GM19463 (cell line): ENCODE measurements at regions not wholly inside any gene's neighbourhood (a gene's known extent, or its start where the extent isn't known, plus 50 kb on each side); places are given as distances from the start of the nearest gene placed in this dataset.

Experiments used
- ATAC-seq: cut with Tn5 transposase; IDR thresholded peaks from one replicate; pipeline ENCODE4 v1.9.1; 2021; ENCODE audit warnings: mild to moderate bottlenecking, moderate library complexity; ENCODE audit not compliant: unreplicated experiment

DNA sequence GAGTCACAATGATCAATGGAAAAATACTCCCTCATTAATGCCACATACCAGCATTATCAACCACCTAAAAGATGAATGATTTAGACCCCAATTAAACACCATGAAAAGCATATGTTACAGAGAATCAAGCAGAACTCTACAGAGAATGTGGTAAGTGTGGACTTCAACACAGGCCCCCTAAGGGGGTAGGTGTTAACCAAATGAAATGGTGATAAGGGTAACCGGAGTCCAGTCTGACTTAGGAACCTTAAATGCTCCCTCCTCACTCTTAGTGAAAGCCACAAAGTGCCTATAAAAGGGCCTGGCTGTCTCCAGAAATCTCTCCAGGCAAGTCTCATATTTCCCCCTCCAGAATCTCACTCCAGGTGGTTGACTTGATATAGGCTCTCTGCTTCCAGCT, 149.2 kb upstream of the FOXD3 start:
- ATAC-seq: no peak

DNA sequence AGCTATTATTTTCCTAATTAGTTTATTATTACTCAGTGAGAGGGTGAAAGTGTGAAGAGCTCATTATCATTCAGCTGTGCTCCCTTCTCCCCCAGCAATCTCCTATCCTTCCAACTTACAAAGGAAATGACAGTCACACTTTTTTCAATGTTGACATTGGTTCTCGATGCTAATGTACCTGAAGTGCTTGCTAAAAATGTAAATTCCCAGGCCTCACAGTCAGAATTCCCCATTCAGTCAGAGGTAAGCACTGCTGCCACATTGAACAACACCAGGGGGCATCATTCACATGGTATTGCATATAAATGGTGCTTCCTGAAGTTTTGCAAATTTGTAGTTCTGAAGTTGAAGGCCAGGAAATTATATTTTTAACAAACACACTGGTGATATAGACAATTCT, 132.7 kb upstream of the FOXD3 start:
- no peak for ATAC-seq

DNA sequence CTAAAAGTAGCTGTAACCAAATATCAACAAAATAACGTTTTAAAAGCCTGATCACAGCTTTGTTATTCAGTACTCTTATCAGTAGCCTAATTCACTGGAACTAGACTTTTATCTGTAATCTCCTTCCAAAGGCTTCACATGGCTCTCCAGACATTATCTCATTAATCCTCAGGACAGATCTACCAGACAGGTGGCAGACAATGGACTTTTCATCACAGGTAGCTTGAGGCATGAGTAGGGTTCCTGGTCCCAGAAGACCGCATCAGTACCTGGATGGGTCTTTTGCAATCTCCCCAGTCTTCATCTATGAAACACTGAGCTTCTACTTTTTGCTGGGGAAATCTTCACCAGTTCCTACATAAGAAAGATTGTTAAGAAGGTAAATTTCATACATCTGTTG, 132.2 kb upstream of the FOXD3 start:
- ATAC-seq: no peak

DNA sequence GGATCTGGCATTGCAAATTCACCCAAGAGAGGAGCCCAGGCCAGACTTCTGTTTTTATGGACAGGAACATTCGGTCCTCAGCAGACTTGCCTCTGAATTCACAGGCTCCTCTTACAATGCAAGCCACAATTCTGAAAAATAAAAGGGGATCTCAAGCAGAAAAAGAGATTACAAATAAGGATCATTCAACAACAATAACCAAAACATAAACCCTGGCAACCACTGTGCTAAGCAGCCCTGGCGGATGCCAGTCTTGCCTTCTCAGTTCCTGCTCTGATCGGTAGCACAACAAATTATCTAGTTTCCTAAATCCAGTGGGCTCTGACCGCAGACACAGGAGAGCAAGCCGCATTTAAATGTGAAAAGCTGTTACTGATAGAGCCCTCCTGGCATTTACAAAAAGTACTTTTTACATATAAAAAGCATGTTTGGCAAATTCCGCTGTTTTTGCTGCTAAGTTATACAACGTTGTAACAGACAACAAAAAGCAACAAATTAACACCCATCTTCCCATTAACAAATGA, 123.4 kb upstream of the FOXD3 start:
- ATAC-seq: no peak

DNA sequence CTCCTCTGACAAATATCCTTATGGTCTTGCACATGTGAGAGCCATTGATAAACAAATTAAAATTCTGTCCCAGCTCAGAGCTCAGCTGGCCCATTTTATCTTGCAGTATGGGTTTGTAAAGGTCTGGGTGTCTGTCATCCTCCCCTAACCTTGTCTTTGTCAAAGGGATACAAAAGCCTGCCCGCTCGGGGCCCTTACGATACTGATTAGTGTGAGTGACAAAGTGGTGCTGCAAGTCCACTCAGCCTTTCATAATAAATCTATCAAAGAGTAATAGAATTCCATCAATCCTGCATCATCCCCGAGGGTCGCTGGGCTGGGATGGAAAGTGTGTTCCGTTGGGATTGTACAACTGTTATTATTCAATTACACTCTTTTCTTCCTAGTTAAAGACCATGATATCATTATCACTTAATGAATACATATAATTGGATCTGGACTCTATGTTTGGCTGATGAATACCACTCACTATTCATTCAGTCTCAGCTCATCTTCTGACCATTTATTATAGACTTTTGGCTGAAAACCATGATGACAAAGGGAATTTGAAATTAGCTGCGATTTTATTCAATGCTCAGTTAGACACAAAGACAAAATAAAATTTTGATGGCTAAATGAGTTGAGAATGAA, 122.5 kb upstream of the FOXD3 start:
- ATAC-seq: no peak

DNA sequence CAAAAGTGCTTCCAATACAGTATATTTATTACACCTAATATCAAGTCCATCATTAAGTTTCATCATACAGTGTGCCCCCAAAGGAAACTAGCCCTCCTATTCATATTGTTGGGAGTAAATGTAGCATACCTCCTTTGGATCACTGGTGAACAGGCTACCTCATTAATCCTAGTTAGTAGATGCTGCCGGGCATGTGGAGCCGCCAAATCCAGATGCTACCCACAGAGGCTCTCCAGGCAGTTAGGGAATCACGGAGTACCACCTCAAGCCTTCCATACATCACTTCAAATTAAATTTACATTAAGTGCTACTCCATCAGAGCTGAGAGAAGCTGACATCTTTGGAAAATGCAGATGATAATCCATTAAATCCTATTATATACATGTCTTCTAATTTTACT, 121.7 kb upstream of the FOXD3 start:
- no peak for ATAC-seq

DNA sequence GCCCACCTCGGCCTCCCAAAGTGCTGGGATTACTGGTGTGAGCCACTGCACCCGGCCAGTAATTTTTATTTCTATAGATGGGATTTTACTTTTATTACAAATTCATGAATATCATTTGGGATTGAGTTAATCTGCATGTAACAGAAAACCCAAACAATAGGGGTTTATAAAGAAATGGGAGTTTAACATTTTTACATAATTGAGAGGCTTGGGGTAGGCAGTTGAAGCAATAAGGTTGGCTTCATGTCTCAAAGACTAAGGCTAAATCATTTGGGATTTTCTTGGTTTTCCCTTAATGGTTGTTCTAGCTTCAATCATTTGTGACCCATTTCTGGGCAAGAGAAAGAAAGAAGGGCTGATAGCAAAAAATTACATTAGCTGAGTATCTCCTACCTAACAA, 118.7 kb upstream of the FOXD3 start:
- no peak for ATAC-seq

DNA sequence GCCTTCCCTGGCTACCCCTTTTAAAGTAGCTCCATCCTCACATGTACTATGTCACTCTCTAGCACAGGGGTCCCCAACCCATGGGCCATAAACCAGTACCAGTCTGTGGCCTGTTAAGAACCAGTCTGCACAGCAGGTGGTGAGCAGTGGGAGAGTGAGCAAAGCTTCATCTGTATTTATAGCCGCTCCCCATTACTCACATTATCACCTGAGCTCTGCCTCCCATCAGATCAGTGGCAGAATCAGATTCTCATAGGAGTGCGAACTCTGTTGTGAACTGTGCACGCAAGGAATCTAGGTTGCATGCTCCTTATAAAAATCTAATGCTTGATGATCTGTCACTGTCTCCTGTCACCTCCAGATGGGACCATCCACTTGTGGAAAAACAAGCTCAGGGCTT, 116.6 kb upstream of the FOXD3 start:
- no peak for ATAC-seq

DNA sequence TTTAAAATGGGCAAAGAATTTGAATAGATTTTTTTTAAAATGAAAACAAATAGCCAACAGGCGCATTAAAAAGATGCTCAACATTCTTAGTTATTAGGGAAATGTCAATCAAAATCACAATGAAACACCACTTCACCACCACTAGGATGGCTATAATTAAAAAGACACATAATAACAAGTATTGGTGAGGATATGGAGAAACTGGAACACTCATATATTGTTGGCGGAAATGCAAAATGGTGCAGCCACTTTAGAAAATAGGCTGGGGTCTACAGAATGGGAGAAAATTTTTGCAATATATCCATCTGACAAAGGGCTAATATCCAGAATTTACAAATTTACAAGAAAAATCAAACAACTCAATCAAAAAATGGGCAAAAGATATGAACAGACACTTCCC, 107.8 kb upstream of the FOXD3 start:
- ATAC-seq: no peak

DNA sequence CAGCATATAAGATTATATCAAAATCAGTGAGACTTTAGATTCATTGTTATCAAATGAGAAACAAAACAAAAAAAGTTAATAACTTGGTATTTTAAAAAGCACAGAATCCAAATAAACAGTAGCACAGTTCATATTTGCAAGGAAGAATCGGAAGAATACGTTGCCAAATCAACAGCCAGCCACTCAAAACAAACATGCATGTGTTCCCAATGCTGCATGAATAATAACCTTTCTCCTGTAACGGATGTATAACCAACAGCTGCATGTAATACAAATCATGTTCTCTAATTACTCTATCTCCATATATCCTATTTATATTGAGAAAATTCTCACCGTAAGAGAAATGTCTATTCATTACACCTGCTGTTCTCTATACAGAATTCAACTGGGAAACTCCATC, 98.9 kb upstream of the FOXD3 start:
- no peak for ATAC-seq

DNA sequence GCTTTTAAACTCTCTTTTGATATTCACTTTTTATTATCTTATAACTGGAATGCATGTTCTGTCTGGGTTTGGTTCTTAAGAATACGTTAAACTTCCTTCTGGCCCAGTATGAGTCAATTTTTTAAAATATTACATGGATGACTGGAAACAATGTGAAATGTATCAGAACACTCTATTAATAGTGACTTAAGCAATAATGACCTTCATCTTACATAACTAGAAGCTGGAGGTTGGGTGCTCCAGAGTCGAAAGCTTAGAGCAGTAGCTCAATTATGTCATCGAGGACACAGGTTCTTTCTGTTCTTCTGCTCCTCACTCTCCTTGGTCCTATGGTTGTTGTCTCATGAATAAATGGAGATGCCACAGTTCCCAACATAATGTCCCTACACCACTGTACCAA, 91.6 kb upstream of the FOXD3 start:
- ATAC-seq: no peak

DNA sequence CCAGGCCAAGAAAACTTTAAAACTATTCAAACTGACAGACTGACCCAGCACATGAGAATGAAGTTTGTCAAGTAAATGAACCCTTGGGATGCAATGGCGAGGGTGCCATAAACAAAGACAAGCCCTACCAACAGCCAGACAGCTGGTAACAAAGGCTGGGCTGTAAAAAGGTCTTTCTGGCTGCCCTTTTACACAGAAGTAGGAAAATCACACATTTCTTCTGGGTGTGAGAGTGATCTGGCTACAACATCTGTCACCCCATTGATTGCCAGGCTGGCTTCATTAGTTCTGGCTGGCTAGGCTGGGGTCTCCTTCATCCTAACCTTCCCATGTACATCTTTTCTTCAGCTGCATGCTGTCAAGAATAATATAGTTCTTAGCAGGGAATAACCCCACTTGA, 83.6 kb upstream of the FOXD3 start:
- no peak for ATAC-seq

DNA sequence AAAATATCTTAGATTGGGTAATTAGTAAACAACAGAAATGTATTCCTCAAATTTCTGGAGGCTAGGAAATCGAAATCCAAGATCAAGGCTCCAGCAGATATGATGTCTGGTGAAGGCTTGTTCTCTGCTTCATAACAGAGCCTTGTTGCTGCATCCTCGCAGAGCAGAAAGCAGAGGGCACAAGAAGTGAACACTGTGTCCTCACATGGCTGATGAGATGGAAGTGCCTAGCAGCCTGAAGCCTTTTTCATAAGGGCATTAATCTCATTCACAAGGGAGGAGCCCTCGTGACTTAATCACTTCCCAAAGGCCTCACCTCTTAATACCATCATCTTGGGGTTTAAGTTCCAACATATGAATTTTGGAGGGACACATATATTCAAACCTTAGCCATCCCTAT, 77.2 kb upstream of the FOXD3 start:
- ATAC-seq: no peak

DNA sequence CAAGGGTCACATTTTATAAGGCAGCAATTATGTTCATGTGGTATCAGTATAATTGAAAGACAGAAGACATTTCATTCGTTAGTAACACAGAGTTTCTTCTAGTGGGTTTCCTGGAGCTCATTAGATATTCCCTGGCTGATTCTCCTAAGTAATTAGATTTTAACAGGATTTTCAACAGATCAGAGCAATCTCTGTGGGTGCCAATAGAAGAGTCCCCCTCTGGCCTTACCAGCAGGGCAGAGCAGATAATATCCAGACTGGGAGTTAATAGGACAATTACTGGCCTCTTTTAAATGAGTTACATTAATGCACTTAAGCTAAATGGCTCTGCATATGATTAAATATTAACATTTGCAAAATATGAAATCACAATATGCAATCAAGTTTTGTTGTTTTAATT, 74.2 kb upstream of the FOXD3 start:
- ATAC-seq: no peak

DNA sequence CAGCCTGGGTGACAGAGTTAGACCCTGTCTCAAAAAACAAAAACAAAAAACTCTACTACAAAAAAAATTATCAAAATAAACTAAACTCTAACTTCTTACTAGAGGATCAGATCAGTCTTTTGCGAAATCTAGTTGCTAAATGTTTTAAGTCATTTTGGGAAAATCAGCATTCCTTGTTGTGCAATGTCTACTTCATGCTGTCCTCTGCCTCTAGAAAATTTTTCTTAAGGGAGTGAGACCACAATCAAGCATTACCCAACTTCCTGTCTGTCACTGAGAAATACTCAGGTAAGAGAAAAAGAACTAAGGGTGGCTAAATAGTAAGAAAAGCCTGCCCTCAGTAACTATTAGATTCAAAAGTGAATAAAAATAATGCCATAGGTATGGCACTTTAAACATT, 67.2 kb upstream of the FOXD3 start:
- no peak for ATAC-seq

DNA sequence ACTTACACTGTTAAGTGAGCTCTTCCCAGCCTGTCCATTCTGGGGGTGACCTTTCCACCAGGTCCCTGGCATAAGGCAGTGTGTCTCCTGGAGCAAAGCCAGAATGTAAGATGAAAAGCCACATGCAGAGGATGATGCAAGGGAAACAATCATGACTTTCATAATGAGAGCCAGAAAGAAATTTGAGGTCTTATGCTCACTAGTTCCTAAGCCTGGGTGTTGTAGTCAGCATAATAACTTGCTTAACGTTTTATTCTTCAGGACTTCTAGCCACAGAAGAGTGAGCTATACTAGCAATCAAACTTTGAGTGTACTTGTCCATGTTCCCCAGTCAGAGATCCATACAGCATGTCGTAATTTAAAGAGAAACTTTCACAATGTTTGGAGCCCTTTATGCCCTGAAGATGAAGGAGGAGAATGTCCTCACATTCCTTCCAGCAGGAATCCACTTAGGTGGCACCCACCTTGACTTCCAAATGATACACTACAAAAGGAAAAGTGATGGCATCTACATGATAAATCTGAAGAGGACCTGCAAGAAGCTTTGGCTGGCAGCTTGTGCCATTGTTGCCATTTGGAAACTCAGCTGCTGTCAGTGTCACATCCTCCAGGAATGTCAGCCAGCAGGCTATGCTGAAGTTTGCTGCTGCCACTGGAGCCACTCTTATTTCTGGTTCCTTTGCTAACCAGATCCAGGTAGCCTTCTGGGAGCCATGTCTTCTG, 60.5 kb upstream of the FOXD3 start:
- no peak for ATAC-seq

DNA sequence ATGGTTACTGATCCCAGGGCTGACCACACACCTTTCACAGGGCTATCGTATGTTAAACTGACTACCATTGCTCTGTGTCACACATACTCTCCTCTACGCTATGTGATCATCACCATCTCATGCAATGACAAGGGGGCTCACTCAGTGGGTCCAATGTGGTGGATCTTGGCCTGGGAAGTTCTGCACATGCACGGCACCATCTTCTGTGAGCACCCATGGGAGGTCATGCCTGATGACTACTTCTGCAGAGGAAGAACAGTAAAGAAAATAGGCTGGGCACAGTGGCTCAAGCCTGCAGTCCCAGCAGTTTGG, 60.0 kb upstream of the FOXD3 start:
- no peak for ATAC-seq

DNA sequence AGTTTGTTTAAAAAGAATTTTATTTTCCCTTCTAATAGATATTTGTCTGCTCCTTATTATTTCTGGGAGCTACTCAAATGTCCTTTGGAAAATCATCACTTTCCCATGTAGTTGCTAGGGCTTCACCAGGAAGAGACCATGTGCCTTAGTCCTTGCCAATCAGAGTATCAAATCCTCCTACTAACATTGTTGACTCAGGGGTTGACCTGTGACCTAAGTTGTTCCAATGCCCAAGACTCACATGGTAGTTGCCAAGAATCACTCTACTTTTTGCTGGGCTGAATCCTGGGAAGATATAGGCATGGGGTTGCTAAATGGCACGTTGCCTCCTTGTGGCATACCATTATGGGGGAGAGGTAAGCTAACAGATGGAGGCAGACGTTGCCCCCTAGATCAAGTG, 58.2 kb upstream of the FOXD3 start:
- ATAC-seq: no peak

DNA sequence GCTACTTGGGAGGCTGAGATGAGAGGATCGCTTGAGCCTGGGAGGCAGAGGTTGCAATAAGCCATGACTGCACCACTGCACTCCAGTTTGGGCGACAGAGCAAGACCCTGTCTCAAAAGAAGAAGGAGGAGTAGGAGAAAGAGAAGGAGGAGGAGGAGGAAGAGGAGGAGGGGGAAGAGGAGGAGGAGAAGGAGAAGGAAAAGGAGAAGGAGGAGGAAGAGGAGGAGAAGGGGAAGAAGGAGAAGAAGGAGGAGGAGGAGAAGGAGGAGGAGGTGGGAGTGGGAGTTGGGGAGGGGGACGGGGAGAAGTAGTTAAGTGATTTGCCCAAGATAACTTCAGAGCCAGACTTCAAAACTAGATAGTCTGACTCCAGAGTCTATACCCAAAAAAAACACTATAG, 55.5 kb upstream of the FOXD3 start:
- no peak for ATAC-seq

DNA sequence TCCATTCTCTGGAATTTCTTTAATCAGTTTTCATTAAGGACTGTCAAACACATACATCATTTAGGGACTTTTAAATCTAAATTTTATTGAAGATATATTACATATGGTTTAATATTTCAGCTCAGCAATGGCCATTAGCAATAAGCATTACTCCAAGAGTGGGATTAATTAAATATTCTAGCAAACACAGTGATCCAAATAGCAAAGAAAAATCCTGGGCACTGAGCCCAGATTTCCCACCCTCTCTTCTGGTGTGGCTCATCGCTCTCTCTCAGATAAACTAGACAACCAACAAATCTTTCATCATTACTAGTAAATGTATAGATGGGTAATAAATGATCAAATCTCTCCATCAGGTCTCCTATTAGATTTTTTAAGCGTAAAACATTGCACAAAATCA, 53.5 kb upstream of the FOXD3 start:
- ATAC-seq: no peak

DNA sequence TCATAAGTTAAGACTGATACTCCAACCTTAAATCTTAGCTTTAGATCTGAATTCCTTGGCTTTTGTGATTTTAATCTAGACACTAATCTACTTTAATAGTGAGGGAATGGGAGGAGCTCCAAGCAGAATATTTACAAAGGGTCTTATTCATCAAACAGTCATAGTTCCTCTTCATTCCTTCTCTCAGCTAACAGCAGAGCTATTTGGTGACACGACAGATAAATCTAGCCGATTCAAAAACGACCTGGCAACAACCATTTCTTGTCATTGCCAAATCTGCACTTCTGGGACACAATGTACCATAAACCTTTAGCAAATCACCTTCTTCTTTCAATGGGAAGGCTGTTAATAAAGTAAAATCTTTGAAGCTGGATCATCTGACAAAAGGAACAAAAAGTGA, 52.8 kb upstream of the FOXD3 start:
- ATAC-seq: no peak
